Keratinocyte (primary cell): ENCODE measurements at regions not wholly inside any gene's neighbourhood (a gene's known extent, or its start where the extent isn't known, plus 50 kb on each side); places are given as distances from the start of the nearest gene placed in this dataset.

Source experiments
- DNase-seq: peaks from one replicate; pipeline ENCODE4 v3.0.0-alpha.2; 2011; ENCODE audit warnings: low read depth, missing footprints, low spot score
- FAIRE-seq: peaks from 2 replicates; lab custom pipeline; 2011; peaks lifted over from hg19 to GRCh38; lab: Jason Lieb, UNC
- H2AFZ ChIP-seq: 2 replicates; pipeline ENCODE4 v1.6.0; 2012; ENCODE audit warnings: low read length, control low read depth, inconsistent platforms; ENCODE audit not compliant: control insufficient read depth
- H3K27ac ChIP-seq: 2 replicates; pipeline ENCODE4 v1.5.1; 2011; ENCODE audit warnings: low read length; ENCODE audit not compliant: control insufficient read depth, insufficient read depth
- H3K27me3 ChIP-seq: 3 replicates; pipeline ENCODE4 v1.6.0; 2011; ENCODE audit warnings: low read length; ENCODE audit not compliant: control insufficient read depth, insufficient read depth; ENCODE audit errors: extremely low read depth
- H3K36me3 ChIP-seq, 2 experiments: 2 replicates in 1 of 2; 3 replicates in 1 of 2; pipeline ENCODE4 v1.5.1; 2011; ENCODE audit warnings: low read length in 2 of 2, mild to moderate bottlenecking in 1 of 2; ENCODE audit not compliant: control insufficient read depth in 2 of 2, insufficient read depth in 2 of 2; ENCODE audit errors: extremely low read depth in 1 of 2
- H3K4me1 ChIP-seq: 3 replicates; pipeline ENCODE4 v1.5.1; 2011; ENCODE audit warnings: low read length; ENCODE audit not compliant: control insufficient read depth, insufficient read depth; ENCODE audit errors: extremely low read depth
- H3K4me2 ChIP-seq: 3 replicates; pipeline ENCODE4 v1.6.0; 2011; ENCODE audit warnings: low read depth, low read length; ENCODE audit not compliant: control insufficient read depth, insufficient read depth; ENCODE audit errors: extremely low read depth
- H3K4me3 ChIP-seq, 3 experiments: fragments of 200-600 bp in 1 of 3; sonication (generic) in 1 of 3; 2 replicates in 2 of 3; 3 replicates in 1 of 3; pipeline ENCODE4 v1.5.1; 2011 to 2016; ENCODE audit warnings: low read length in 3 of 3, mild to moderate bottlenecking in 3 of 3, control low read depth in 2 of 3, inconsistent platforms in 1 of 3, low read depth in 1 of 3, mixed read lengths in 1 of 3, mixed run types in 1 of 3, moderate library complexity in 1 of 3; ENCODE audit not compliant: control insufficient read depth in 2 of 3, insufficient read depth in 2 of 3; ENCODE audit errors: extremely low read depth in 1 of 3
- H3K79me2 ChIP-seq: 2 replicates; pipeline ENCODE4 v1.6.0; 2012; ENCODE audit warnings: low read length; ENCODE audit not compliant: control insufficient read depth, insufficient read depth
- H3K9ac ChIP-seq: 3 replicates; pipeline ENCODE4 v1.6.0; 2011; ENCODE audit warnings: low read length; ENCODE audit not compliant: control insufficient read depth, insufficient read depth; ENCODE audit errors: extremely low read depth
- H3K9me1 ChIP-seq: 3 replicates; pipeline ENCODE4 v1.6.0; 2011; ENCODE audit warnings: low read length; ENCODE audit not compliant: control insufficient read depth, insufficient read depth; ENCODE audit errors: extremely low read depth
- H3K9me3 ChIP-seq: 2 replicates; pipeline ENCODE4 v1.5.1; 2012; ENCODE audit warnings: low read depth, low read length; ENCODE audit not compliant: control insufficient read depth
- H4K20me1 ChIP-seq: 3 replicates; pipeline ENCODE4 v1.6.0; 2011; ENCODE audit warnings: low read length; ENCODE audit not compliant: control insufficient read depth, insufficient read depth; ENCODE audit errors: extremely low read depth
- CTCF ChIP-seq, 3 experiments: IDR thresholded peaks in 1 of 3; conservative IDR thresholded peaks in 1 of 3; optimal IDR thresholded peaks in 1 of 3; 2 replicates in 2 of 3; 3 replicates in 1 of 3; pipeline versions ENCODE3 to v1.5.1; 2011; ENCODE audit warnings: low read length in 3 of 3, mild to moderate bottlenecking in 3 of 3, moderate library complexity in 2 of 3, control low read depth in 1 of 3, inconsistent platforms in 1 of 3; ENCODE audit not compliant: insufficient read depth in 2 of 3; ENCODE audit errors: extremely low read depth in 1 of 3
- EZH2 ChIP-seq: IDR thresholded peaks from one replicate; pipeline ENCODE4 v1.6.1; 2012; ENCODE audit warnings: inconsistent platforms, mild to moderate bottlenecking, low read length, moderate library complexity
- dilution Hi-C: fragments of 300-500 bp; cut with MboI; formaldehyde crosslinking; loops from one replicate; pipeline ENCODE4 v1.7.0; 2020; ENCODE audit warnings: low sequenced_read_pairs; ENCODE audit not compliant: extremely low pct_ligation_motif_present

DNA sequence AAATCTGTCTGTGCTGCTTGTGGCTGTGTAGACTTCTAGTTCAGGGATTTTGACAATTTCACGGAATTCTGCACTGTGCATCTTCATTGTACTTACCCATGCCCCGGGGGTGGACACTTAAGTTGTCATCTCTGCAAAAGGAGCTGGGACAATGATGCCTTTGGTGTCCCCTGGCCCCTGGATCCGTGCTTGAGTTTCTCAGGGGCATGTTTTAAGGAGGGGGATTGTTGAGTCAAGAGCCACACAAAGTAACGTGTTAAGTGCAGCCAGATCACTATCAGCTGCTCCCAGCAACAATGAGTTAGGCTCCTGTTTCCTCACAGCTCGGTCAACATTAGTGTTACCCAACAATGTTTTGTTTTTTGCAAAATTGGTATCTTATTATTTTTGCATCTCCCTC lies 305.0 kb upstream of the DIO3 start:
- no peak overlapping the region for H2AFZ ChIP-seq
- dilution Hi-C loops: no loop called here
- no peak overlapping the region for H3K27ac ChIP-seq
- FAIRE-seq: no peak
- H3K4me1 ChIP-seq: no peaks in the 10 kb centered on the region
- no peak overlapping the region for H3K4me2 ChIP-seq
- no peaks in the 10 kb centered on the region for H3K36me3 ChIP-seq
- DNase-seq: no peak
- H3K9me3 ChIP-seq: peaks cover 5% of the 10 kb centered on the region
- H3K9ac ChIP-seq: no peak overlapping the region
- H3K4me3 ChIP-seq: no peak overlapping the region
- H4K20me1 ChIP-seq: no peaks in the 10 kb centered on the region
- TF ChIP-seq EZH2: no peak
- no peak for TF ChIP-seq CTCF (optimal IDR thresholded peaks at IDR 0.05 in 1 of 3, IDR thresholded peaks at IDR 0.05 in 1 of 3, conservative IDR thresholded peaks at IDR 0.05 in 1 of 3; ENCODE audit: extremely low read depth in 1 of 3, insufficient read depth in 2 of 3, low read length in 3 of 3)
- H3K27me3 ChIP-seq: no peaks in the 10 kb centered on the region
- no peaks in the 10 kb centered on the region for H3K79me2 ChIP-seq
- no peaks in the 10 kb centered on the region for H3K9me1 ChIP-seq

DNA sequence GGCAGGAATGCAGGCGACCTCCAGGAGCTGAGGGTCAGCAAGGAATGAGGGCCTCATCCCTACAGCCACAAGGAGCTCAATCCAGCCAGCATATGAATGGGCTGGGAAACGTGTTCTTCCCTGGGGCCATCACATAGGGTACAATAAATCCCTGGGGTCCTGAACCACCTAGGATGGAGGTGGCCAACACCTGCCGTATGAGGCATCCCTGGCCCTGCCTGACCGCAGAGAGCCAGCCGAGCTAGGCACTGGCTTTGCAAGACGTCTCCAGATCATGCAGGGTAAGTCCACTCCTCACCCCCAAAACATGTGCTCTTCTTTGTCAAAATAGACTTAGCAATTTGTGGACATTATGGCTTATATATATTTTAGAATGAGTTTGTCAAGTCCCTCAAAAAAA lies 303.7 kb upstream of the DIO3 start:
- H2AFZ ChIP-seq: no peak overlapping the region
- H3K4me1 ChIP-seq: no peaks in the 10 kb centered on the region
- H3K36me3 ChIP-seq: no peaks in the 10 kb centered on the region
- no peaks in the 10 kb centered on the region for H4K20me1 ChIP-seq
- H3K9me1 ChIP-seq: no peaks in the 10 kb centered on the region
- no peak for DNase-seq
- no peaks in the 10 kb centered on the region for H3K27me3 ChIP-seq
- no peak overlapping the region for H3K9ac ChIP-seq
- TF ChIP-seq CTCF (optimal IDR thresholded peaks at IDR 0.05 in 1 of 3, IDR thresholded peaks at IDR 0.05 in 1 of 3, conservative IDR thresholded peaks at IDR 0.05 in 1 of 3; ENCODE audit: extremely low read depth in 1 of 3, insufficient read depth in 2 of 3, low read length in 3 of 3) (no peak), EZH2 (no peak)
- dilution Hi-C loops: no loop called here
- FAIRE-seq: no peak
- H3K27ac ChIP-seq: no peak overlapping the region
- H3K4me3 ChIP-seq: no peak overlapping the region
- peaks cover 4% of the 10 kb centered on the region for H3K9me3 ChIP-seq
- no peak overlapping the region for H3K4me2 ChIP-seq
- no peaks in the 10 kb centered on the region for H3K79me2 ChIP-seq
